Lower leg skin (tissue), 3 donors: ENCODE measurements at regions not wholly inside any gene's neighbourhood (a gene's known extent, or its start where the extent isn't known, plus 50 kb on each side); places are given as distances from the start of the nearest gene placed in this dataset.

Source experiments
- POLR2A ChIP-seq, 2 donors: fragments of 450-650 bp; IDR thresholded peaks; one replicate each; pipeline ENCODE4 v1.6.1; 2016 to 2017; ENCODE audit warnings: antibody characterized with exemption in 2 of 2, mild to moderate bottlenecking in 1 of 2, moderate library complexity in 1 of 2
- TF ChIP-seq, protein P1 (sequence below), 3 donors: fragments of 450-650 bp; IDR thresholded peaks; one replicate each; pipeline ENCODE4 v1.5.1; 2016; ENCODE audit warnings: antibody characterized with exemption in 3 of 3, mild to moderate bottlenecking in 3 of 3, moderate library complexity in 2 of 3

GRCh38 chr3:83882701-83883100 lies 1076.1 kb upstream of the CADM2 start:
- TF ChIP-seq, protein P1, sequence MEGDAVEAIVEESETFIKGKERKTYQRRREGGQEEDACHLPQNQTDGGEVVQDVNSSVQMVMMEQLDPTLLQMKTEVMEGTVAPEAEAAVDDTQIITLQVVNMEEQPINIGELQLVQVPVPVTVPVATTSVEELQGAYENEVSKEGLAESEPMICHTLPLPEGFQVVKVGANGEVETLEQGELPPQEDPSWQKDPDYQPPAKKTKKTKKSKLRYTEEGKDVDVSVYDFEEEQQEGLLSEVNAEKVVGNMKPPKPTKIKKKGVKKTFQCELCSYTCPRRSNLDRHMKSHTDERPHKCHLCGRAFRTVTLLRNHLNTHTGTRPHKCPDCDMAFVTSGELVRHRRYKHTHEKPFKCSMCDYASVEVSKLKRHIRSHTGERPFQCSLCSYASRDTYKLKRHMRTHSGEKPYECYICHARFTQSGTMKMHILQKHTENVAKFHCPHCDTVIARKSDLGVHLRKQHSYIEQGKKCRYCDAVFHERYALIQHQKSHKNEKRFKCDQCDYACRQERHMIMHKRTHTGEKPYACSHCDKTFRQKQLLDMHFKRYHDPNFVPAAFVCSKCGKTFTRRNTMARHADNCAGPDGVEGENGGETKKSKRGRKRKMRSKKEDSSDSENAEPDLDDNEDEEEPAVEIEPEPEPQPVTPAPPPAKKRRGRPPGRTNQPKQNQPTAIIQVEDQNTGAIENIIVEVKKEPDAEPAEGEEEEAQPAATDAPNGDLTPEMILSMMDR (IDR thresholded peaks at IDR 0.05), result no peak
- TF ChIP-seq POLR2A (IDR thresholded peaks at IDR 0.05), result no peak
